ENCODE measurements at regions not wholly inside any gene's neighbourhood (a gene's known extent, or its start where the extent isn't known, plus 50 kb on each side); places are given as distances from the start of the nearest gene placed in this dataset.

DNA sequence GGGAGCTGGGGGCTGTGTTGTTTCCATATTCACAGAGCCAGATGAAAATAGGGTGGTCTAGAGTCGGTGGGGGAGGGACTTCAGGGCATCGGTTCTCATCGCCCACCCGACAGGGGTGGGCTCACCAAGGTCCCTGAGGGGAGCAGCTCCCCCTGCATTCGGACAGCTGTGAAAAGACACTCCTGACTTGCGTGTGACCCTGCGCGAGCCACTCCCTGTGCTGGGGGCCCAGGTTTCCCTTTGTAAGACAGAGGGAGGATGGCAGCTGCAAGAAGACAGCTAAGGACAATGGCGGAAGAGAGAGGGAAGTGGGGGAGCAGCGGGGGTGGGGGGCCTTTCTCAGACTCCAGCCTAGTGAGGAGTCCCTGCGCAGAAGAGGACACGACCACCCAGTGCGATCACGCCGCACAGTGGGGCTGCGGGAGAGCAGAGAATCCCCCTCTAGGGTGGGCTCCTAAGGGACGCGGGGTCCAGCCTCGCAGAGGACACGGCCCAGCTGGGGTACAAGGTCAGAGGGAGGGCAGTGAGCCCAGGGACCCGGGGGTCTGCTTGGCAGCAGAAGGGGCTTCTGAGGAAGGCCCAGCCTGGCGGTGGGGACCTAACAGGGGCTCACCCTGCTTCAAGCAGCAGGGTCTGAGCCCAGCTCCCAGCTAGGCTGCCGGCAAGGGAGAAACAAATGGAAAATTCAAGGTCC is 326.9 kb upstream of the DIO3 start:
- Mint-ChIP-seq H3K27me3 (no peaks in the 10 kb centered on the region), H3K4me1 (no peaks in the 10 kb centered on the region), H3K27ac (no peak overlapping the region), H3K9me3 (no peaks in the 10 kb centered on the region), H3K36me3 (ENCODE audit: low read depth) (no peaks in the 10 kb centered on the region), H3K4me3 (no peak overlapping the region)
- ChIA-PET POLR2A (no interaction called here), CTCF (interaction anchor here (0.9 kb wide), 1 partner anchor 384 kb away, joined by 3 read pairs; no protein-coding TSS in a partner anchor)
- no peak for DNase-seq

DNA sequence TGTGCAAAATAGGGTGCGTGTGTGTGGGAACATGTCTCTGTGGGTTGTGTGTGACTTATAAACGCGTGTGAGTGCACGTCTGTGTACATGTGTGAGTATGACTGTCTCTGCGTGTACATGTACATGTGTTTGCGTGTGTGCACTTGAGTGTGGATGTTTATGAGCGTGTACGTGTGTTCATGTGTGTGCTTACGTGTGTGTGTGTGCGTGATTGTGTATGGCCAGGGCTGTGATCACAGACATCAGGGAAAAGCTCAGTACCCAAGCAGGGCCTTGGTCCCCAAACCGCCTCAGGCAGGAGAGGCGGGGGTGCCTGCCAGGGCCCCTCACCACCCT is 326.3 kb upstream of the DIO3 start:
- ChIA-PET POLR2A (no interaction called here), CTCF (interaction anchor here (0.9 kb wide), 1 partner anchor 384 kb away, joined by 3 read pairs; no protein-coding TSS in a partner anchor)
- Mint-ChIP-seq H3K4me1 (no peaks in the 10 kb centered on the region), H3K9me3 (no peaks in the 10 kb centered on the region), H3K4me3 (no peak overlapping the region), H3K27ac (no peak overlapping the region), H3K27me3 (no peaks in the 10 kb centered on the region), H3K36me3 (ENCODE audit: low read depth) (no peaks in the 10 kb centered on the region)
- DNase-seq, result no peak

DNA sequence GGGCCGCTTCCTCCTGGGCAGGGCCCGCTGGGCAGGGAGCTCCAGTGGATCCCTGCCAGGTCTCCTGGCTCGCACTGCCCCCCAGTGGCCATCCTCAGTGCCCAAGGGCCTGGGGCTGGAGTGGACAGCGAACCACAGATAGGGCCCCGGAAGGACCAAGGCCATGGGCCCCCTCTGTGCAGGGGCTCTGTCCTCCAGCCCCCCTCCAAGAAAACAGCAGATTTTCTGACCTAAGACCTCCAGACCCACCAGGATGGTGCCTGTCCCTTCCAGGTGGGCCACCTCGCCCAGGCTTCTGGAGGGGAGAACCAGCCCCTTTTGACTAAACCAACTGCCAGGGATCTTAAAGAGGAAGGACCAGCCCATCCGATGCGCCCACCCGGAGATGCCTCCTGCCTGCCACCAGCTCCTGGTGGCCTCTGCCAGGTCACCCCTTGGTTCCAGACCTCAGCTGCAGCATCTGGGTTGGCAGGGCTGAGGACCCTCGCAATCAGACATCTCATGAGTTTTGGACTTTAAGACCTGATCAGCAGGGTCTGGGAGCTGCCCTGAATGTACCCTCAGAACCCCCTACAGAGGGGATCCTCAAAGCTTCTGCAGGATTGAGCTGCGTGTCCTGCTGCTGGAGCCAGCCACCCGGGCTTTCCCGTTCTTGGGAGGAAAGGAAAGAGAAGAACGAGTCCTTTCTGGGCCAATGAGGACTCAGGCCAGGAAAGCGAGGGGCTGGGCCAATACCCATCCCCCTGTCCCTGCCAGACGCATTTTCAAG is 325.8 kb upstream of the DIO3 start:
- Mint-ChIP-seq H3K36me3 (ENCODE audit: low read depth) (no peaks in the 10 kb centered on the region), H3K4me3 (no peak overlapping the region), H3K4me1 (no peaks in the 10 kb centered on the region), H3K27ac (no peak overlapping the region), H3K9me3 (no peaks in the 10 kb centered on the region), H3K27me3 (no peaks in the 10 kb centered on the region)
- CTCF ChIA-PET, result interaction anchor here (0.9 kb wide), 1 partner anchor 385 kb away, joined by 3 read pairs; no protein-coding TSS in a partner anchor
- DNase-seq, result peak; percentile 29
- POLR2A ChIA-PET, result no interaction called here

DNA sequence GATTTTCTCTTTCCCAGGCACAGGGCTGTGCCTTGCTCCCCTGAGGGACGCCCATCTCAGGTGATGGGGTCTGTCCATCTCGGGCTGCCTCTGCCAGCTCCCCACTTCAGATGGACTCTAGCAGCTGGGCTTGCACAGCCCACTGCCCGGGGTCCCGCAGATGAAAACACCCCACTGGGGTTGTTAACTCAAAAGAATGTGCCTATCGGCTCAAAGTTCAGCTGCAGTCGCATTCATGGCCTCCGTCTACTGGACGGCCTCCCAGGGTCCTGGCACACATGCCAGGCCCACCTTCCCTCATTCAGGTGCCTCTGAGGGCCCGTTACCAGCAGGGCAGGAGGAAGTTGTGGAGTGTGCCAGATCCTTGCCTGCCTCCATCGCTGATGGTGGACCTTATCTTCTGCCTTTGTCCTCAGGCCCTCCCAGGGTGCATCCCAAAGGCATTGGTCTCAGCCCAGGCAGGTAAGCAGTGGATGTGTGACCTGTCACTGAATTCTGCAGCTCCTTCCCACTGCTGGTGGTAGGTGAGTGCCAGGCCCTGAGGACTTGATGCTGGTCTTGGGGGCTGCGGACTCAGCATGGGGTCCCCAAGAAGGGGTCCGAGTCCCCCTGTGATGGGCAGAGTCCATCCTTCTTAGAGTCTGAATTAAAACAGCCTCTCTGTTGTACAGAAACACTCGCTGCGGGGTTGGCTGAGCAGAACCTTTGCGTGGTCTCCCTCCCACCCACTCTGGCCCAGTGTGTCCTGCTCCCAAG is 324.6 kb upstream of the DIO3 start:
- H3K27me3 Mint-ChIP-seq, result no peaks in the 10 kb centered on the region
- DNase-seq, result no peak
- no peak overlapping the region for H3K4me3 Mint-ChIP-seq
- ChIA-PET CTCF (no interaction called here), POLR2A (no interaction called here)
- H3K9me3 Mint-ChIP-seq, result no peaks in the 10 kb centered on the region
- no peak overlapping the region for H3K27ac Mint-ChIP-seq
- no peaks in the 10 kb centered on the region for H3K36me3 Mint-ChIP-seq (ENCODE audit: low read depth)
- H3K4me1 Mint-ChIP-seq, result no peaks in the 10 kb centered on the region

DNA sequence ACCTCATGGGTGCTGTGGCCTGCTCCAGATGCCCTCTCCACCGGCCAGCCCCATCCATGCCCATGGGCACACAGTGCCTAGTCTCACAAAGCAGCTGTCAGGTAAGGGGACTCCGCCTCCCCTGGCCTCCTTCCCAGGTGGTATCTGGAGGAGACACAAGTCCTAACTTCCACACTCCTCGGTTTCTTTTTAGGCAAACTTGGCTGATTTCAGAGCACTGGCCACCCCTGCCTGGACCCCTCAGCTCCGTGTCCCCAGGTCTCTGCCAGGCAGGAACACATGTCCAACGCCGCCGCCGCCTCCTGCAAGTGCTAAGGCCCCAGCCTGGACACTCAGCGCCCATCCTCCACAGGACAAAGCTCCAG is 324.1 kb upstream of the DIO3 start:
- no peaks in the 10 kb centered on the region for H3K4me1 Mint-ChIP-seq
- no peak for DNase-seq
- CTCF ChIA-PET, result no interaction called here
- no peaks in the 10 kb centered on the region for H3K36me3 Mint-ChIP-seq (ENCODE audit: low read depth)
- no peak overlapping the region for H3K4me3 Mint-ChIP-seq
- no peaks in the 10 kb centered on the region for H3K27me3 Mint-ChIP-seq
- POLR2A ChIA-PET, result no interaction called here
- H3K9me3 Mint-ChIP-seq, result no peaks in the 10 kb centered on the region
- H3K27ac Mint-ChIP-seq, result no peak overlapping the region

DNA sequence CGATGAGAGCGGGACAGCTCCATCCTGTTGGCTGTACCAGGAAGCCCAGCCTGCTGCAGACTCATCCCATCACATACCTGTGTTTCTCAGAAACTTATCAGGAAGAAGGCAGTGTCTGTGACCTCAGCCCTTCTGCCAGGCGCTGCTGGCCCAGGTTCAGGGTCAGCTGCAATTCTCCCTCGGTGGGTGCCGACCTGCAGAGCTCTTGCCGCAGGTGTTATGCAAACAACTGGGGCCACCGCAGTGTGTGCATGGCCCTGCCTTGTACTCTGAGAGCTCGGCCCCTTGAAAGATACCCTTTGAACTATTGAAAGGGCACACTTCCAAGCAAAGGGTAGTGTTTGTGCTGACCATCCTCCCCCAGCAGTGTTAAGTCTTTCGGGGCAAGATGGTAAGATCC is 322.2 kb upstream of the DIO3 start:
- Mint-ChIP-seq H3K4me1 (no peaks in the 10 kb centered on the region), H3K9me3 (no peaks in the 10 kb centered on the region), H3K36me3 (ENCODE audit: low read depth) (no peaks in the 10 kb centered on the region), H3K27ac (no peak overlapping the region), H3K4me3 (no peak overlapping the region), H3K27me3 (no peaks in the 10 kb centered on the region)
- POLR2A ChIA-PET, result no interaction called here
- DNase-seq, result no peak
- CTCF ChIA-PET, result no interaction called here

DNA sequence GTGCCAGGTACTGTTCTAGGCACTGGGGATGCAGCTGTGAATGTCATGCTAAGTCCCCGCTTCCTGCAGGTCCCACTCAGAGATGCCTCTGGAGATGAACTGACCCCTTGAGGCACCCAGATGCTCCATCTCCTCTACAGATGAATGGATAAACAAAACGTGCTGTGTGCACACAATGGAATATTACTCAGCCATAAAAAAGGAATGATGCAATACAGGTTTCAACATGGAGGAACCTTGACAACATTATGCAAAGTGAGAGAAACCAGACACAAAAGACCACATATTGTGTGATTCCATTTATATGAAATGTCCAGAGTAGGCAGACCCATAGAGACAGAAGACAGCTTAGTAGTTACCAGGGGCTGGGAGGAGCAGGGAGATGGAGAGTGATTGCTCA is 320.1 kb upstream of the DIO3 start:
- Mint-ChIP-seq H3K36me3 (ENCODE audit: low read depth) (no peaks in the 10 kb centered on the region), H3K4me3 (no peak overlapping the region), H3K27ac (no peak overlapping the region), H3K27me3 (no peaks in the 10 kb centered on the region), H3K4me1 (no peaks in the 10 kb centered on the region), H3K9me3 (no peaks in the 10 kb centered on the region)
- CTCF ChIA-PET, result no interaction called here
- no peak for DNase-seq
- POLR2A ChIA-PET, result no interaction called here

DNA sequence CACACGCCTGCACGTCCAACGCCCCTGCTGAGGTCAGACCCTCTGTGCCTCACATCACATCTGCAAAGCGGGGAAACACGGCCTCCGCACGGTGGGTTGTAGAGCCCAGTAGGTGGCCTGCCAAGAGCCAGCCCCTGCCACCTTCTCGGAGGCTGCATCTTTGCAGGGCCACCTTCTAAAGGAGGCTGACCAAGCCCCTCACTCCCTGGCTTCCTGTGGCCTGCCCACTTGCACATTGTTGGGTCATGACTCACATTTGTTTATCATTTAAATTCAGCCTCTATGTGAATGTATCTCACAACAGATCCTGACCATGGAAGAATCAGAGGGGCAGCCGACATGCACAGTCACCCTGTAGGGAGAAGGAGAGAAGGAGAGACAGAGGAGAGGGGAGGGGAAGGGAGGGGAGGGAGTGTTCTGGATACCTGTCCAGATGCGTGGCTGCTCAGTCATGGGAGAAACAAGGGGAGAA is 319.5 kb upstream of the DIO3 start:
- H3K27ac Mint-ChIP-seq, result no peak overlapping the region
- CTCF ChIA-PET, result no interaction called here
- POLR2A ChIA-PET, result no interaction called here
- no peak for DNase-seq
- no peak overlapping the region for H3K4me3 Mint-ChIP-seq
- H3K4me1 Mint-ChIP-seq, result no peaks in the 10 kb centered on the region
- H3K27me3 Mint-ChIP-seq, result no peaks in the 10 kb centered on the region
- H3K9me3 Mint-ChIP-seq, result no peaks in the 10 kb centered on the region
- no peaks in the 10 kb centered on the region for H3K36me3 Mint-ChIP-seq (ENCODE audit: low read depth)

DNA sequence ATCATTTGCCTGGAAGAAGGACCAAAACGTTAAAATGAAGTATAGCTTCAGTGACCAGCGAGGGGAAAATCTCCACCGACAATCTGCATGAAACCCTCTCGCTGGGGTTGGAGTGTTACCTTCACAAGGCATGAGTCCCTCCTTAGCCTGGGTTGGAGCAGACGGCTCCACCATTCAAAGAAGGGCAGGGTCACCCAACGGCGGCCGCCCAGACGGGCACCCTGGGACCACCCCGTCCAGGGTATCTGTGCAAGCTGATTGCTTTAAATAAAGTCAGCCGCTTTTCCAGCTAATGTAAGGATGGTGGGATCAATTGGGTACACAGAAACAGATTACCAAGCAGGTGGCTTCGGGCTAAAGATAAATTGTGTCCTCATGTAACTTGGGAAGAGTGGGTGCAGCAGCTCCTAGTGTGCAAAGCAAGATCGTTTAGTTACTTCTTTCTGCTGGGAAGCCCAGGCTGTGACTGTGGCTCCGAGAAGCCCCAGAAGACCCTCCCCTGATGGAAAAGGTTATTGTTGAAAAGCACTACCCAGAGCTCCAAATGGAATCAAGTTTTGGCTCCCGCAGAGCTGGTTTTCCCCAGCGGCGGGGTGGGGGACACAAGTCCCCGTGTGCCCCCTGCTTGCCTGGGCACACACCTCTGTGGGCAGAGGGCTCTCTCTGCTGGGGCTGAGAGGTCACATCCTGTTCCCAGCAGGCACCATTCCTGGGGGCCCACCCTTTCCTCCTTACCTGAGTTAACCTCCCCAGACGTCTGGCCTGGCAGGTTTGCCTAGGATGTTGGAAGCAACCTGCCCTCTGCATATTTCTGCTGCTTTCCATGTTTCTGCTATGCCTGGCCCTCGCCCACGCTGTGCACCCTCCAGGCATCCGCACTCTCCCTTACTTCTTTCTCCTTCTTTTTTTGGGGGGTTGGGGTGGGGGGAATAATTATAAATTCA is 318.6 kb upstream of the DIO3 start:
- DNase-seq, result no peak
- Mint-ChIP-seq H3K4me3 (no peak overlapping the region), H3K27me3 (no peaks in the 10 kb centered on the region), H3K4me1 (no peaks in the 10 kb centered on the region), H3K36me3 (ENCODE audit: low read depth) (no peaks in the 10 kb centered on the region), H3K27ac (no peak overlapping the region), H3K9me3 (no peaks in the 10 kb centered on the region)
- POLR2A ChIA-PET, result no interaction called here
- CTCF ChIA-PET, result interaction anchor here (0.6 kb wide), 1 partner anchor 267 kb away, joined by 6 read pairs; no protein-coding TSS in a partner anchor

DNA sequence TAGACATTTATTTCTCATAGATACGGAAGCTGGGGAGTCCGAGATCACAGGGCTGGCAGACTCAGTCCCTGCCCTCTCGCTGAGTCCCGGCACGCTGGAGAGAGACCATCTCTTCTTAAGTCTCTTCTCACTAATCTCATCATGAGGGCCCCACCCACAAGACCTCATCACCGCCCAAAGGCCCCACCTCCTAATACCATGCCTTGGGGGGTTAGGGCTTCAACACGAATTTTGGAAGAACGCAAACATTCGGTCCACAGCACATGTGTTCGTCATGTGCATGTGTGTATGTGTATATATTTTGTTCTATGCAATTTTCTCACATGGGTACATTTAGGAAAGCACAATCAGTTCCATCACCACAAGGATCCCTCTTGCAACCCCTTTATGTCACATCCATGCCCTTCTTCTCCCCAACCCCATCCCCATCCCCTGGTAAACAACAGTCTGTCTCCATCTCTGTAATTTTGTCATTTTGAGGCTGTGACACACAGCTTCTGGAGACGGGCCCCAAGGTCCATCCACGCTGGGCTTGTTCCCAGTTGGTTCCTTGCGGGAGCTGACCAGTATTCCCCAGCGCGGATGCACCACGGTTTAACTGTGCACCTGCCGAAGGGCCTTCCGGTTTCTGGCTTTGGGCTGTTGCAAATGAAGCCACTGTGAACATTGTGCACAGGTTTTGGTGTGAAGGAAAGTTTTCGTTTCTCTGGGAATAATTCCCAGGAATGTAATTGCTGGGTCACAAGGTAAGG is 317.5 kb upstream of the DIO3 start:
- no peaks in the 10 kb centered on the region for H3K4me1 Mint-ChIP-seq
- H3K27me3 Mint-ChIP-seq, result no peaks in the 10 kb centered on the region
- ChIA-PET CTCF (no interaction called here), POLR2A (no interaction called here)
- H3K36me3 Mint-ChIP-seq (ENCODE audit: low read depth), result no peaks in the 10 kb centered on the region
- no peak overlapping the region for H3K27ac Mint-ChIP-seq
- H3K4me3 Mint-ChIP-seq, result no peak overlapping the region
- DNase-seq, result no peak
- H3K9me3 Mint-ChIP-seq, result no peaks in the 10 kb centered on the region

DNA sequence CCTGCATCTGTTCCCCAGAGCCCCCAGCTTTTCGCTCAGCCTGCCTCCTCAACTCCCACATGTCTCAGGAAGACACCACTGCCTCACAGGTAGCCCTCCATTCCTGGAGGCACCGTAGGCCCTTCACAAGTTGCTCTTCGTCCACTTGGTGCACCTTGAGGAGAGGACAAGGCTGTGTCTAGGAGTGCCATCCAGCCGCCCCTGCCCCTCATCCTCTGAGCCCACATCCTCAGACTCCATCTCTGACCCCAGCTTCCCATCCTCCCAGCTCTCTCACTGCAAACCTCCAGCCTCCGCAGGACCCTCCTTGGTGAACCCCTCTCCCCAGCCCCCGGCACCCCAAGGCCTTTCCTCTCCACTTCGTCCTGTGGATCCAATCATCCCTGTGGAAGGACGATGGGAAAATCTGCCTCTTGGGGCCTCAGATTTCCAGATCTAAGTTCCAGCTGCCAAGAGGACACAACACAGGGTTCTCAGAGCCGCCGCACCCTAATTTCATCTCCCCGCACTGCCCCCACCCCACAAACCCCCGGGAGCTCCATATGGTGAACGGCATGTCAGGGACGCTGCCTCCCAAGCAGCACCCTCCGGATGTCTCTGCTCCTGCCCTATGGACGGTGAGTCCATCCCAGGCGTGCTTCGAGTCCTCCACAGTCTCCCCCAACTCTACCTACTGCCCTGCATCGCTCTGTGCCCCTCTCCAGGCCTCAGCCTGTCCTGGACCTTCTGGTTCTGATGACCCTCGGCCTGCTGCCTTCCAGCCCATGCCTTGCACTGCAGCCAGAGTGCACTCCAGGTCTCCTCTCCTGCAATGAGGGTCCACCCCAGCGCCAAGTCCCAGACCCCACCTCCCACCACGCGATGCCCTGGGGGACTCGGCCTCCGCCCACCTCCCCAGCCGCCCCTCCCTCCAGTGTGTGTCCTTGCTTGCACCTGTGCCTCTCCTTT is 314.1 kb upstream of the DIO3 start:
- peaks cover 6% of the 10 kb centered on the region for H3K4me1 Mint-ChIP-seq
- H3K4me3 Mint-ChIP-seq, result no peak overlapping the region
- H3K9me3 Mint-ChIP-seq, result no peaks in the 10 kb centered on the region
- DNase-seq, result peak; percentile 5
- no peaks in the 10 kb centered on the region for H3K36me3 Mint-ChIP-seq (ENCODE audit: low read depth)
- ChIA-PET CTCF (no interaction called here), POLR2A (no interaction called here)
- no peak overlapping the region for H3K27ac Mint-ChIP-seq
- no peaks in the 10 kb centered on the region for H3K27me3 Mint-ChIP-seq

All from activated CD4-positive, alpha-beta memory T cell treated with anti-CD3 and anti-CD28 coated beads, Interleukin-2, amount 10 ng/mL, durations not matched to agents 7 days and 5 days (primary cell).